GM19025 (cell line): ENCODE measurements at regions not wholly inside any gene's neighbourhood (a gene's known extent, or its start where the extent isn't known, plus 50 kb on each side); places are given as distances from the start of the nearest gene placed in this dataset.

ENCODE experiments used
- ATAC-seq: cut with Tn5 transposase; IDR thresholded peaks from one replicate; pipeline ENCODE4 v1.9.1; 2021; ENCODE audit warnings: mild to moderate bottlenecking, low read depth, moderate library complexity; ENCODE audit not compliant: unreplicated experiment

GRCh38 chr2:5913711-5914395, 221.7 kb downstream of the SOX11 start:
- no peak for ATAC-seq

- ATAC-seq = no peak
Observed at GRCh38 chr2:5914811-5915611, 222.8 kb downstream of the SOX11 start.

- ATAC-seq = no peak
Observed at GRCh38 chr2:5915881-5916310, 223.7 kb downstream of the SOX11 start.

GRCh38 chr2:5921081-5921642, 229.0 kb downstream of the SOX11 start:
- no peak for ATAC-seq

GRCh38 chr2:5923957-5924945, 232.1 kb downstream of the SOX11 start:
- no peak for ATAC-seq

- no peak for ATAC-seq
Observed at GRCh38 chr2:5925604-5926003, 233.4 kb downstream of the SOX11 start.

- no peak for ATAC-seq
Observed at GRCh38 chr2:5926871-5927512, 234.8 kb downstream of the SOX11 start.

GRCh38 chr2:5932556-5933469, 240.6 kb downstream of the SOX11 start:
- no peak for ATAC-seq

GRCh38 chr2:5933669-5934068, 241.5 kb downstream of the SOX11 start:
- ATAC-seq = no peak

GRCh38 chr2:5937321-5937720, 245.1 kb downstream of the SOX11 start:
- ATAC-seq = no peak

- no peak for ATAC-seq
Observed at GRCh38 chr2:5937851-5938565, 245.8 kb downstream of the SOX11 start.

- ATAC-seq = no peak
Observed at GRCh38 chr2:5938566-5938896, 246.3 kb downstream of the SOX11 start.

- ATAC-seq = no peak
Observed at GRCh38 chr2:5939553-5939952, 247.4 kb downstream of the SOX11 start.

- no peak for ATAC-seq
Observed at GRCh38 chr2:5940596-5941535, 248.7 kb downstream of the SOX11 start.

- no peak for ATAC-seq
Observed at GRCh38 chr2:5942204-5942603, 250.0 kb downstream of the SOX11 start.

- no peak for ATAC-seq
Observed at GRCh38 chr2:5945742-5946141, 253.6 kb downstream of the SOX11 start.
